ENCODE measurements at regions not wholly inside any gene's neighbourhood (a gene's known extent, or its start where the extent isn't known, plus 50 kb on each side); places are given as distances from the start of the nearest gene placed in this dataset.

- no peak overlapping the region for H3K4me3 Mint-ChIP-seq
- H3K9me3 Mint-ChIP-seq, result peaks cover 0 to 20% (median 11%) of the 10 kb centered on the region in 7 donors
- H3K4me1 Mint-ChIP-seq, result no peaks in the 10 kb centered on the region
- DNase-seq (no peak), ATAC-seq (ENCODE audit: low read depth in 2 of 2) (no peak)
- peaks cover 5 to 10% (median 9%) of the 10 kb centered on the region in 3 donors for H3K27me3 Mint-ChIP-seq
- H3K36me3 Mint-ChIP-seq, result peaks cover 0 to 5% of the 10 kb centered on the region in 2 donors
- no peak overlapping the region for H3K27ac Mint-ChIP-seq
Measured at GRCh38 chr2:67346718-67347407, 50.3 kb upstream of the ETAA1 start.

All from naive B cell (primary cell).